ENCODE measurements at regions not wholly inside any gene's neighbourhood (a gene's known extent, or its start where the extent isn't known, plus 50 kb on each side); places are given as distances from the start of the nearest gene placed in this dataset.

DNA sequence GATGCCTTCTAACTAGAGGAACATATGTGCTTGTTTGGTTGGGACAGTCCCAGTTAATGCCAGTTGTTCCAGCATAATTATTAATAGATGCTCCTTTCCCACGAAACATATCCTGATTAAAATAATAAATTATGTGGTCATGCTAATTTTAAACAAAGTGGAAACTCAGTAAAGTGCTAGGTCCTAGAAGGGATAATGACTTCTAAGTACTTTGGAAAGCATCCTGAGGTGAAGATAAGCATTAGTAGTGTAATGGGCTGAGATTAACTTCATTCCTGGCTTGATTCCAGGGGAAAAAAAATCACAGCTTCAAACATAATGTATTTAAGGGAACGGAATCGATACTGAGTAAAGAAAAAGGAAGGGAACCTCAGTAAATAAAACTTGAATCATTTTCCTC lies 213.7 kb upstream of the SNX2 start:
- TF ChIP-seq, protein P1, sequence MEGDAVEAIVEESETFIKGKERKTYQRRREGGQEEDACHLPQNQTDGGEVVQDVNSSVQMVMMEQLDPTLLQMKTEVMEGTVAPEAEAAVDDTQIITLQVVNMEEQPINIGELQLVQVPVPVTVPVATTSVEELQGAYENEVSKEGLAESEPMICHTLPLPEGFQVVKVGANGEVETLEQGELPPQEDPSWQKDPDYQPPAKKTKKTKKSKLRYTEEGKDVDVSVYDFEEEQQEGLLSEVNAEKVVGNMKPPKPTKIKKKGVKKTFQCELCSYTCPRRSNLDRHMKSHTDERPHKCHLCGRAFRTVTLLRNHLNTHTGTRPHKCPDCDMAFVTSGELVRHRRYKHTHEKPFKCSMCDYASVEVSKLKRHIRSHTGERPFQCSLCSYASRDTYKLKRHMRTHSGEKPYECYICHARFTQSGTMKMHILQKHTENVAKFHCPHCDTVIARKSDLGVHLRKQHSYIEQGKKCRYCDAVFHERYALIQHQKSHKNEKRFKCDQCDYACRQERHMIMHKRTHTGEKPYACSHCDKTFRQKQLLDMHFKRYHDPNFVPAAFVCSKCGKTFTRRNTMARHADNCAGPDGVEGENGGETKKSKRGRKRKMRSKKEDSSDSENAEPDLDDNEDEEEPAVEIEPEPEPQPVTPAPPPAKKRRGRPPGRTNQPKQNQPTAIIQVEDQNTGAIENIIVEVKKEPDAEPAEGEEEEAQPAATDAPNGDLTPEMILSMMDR (IDR thresholded peaks at IDR 0.05; ENCODE audit: low read length): no peak
- TF ChIP-seq EZH2 (IDR thresholded peaks at IDR 0.05; ENCODE audit: borderline replicate concordance, low read length): no peak
